Hepatocyte (in vitro differentiated cells): ENCODE measurements at regions not wholly inside any gene's neighbourhood (a gene's known extent, or its start where the extent isn't known, plus 50 kb on each side); places are given as distances from the start of the nearest gene placed in this dataset.

Source experiments
- EZH2 ChIP-seq: fragments of 200-600 bp; sonication (generic); IDR thresholded peaks from 2 replicates; pipeline ENCODE4 v1.6.1; 2016; ENCODE audit warnings: antibody characterized with exemption, mild to moderate bottlenecking, borderline replicate concordance
- EZH2phosphoT487 ChIP-seq: fragments of 200-600 bp; sonication (generic); IDR thresholded peaks from one replicate; pipeline ENCODE4 v1.6.1; 2018; ENCODE audit warnings: antibody characterized with exemption, mild to moderate bottlenecking, low read depth, moderate library complexity; ENCODE audit not compliant: unreplicated experiment, severe bottlenecking
- TF ChIP-seq, protein P1 (sequence below): fragments of 200-600 bp; sonication (generic); IDR thresholded peaks from 2 replicates; pipeline ENCODE4 v1.5.1; 2016; ENCODE audit warnings: antibody characterized with exemption, mild to moderate bottlenecking; ENCODE audit not compliant: poor library complexity

- TF ChIP-seq, protein P1, sequence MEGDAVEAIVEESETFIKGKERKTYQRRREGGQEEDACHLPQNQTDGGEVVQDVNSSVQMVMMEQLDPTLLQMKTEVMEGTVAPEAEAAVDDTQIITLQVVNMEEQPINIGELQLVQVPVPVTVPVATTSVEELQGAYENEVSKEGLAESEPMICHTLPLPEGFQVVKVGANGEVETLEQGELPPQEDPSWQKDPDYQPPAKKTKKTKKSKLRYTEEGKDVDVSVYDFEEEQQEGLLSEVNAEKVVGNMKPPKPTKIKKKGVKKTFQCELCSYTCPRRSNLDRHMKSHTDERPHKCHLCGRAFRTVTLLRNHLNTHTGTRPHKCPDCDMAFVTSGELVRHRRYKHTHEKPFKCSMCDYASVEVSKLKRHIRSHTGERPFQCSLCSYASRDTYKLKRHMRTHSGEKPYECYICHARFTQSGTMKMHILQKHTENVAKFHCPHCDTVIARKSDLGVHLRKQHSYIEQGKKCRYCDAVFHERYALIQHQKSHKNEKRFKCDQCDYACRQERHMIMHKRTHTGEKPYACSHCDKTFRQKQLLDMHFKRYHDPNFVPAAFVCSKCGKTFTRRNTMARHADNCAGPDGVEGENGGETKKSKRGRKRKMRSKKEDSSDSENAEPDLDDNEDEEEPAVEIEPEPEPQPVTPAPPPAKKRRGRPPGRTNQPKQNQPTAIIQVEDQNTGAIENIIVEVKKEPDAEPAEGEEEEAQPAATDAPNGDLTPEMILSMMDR = no peak
- TF ChIP-seq EZH2 (no peak), EZH2phosphoT487 (no peak)
Measured at GRCh38 chr3:127483005-127483641, 107.4 kb downstream of the TPRA1 start.
